Gastroesophageal sphincter (tissue), 4 donors: ENCODE measurements at regions not wholly inside any gene's neighbourhood (a gene's known extent, or its start where the extent isn't known, plus 50 kb on each side); places are given as distances from the start of the nearest gene placed in this dataset.

ENCODE experiments used
- ATAC-seq: fragments of 150-250 bp; one replicate; pipeline ENCODE4 v1.9.1; 2016; ENCODE audit warnings: mild to moderate bottlenecking, moderate library complexity
- H3K27ac ChIP-seq, 4 donors: fragments of 200-600 bp; sonication (generic) in 3 of 4; 1 replicate in 3 of 4; 2 replicates in 1 of 4; pipeline ENCODE4 v1.5.1; 2016 to 2019
- H3K27me3 ChIP-seq: fragments of 200-600 bp; sonication (generic); one replicate; pipeline ENCODE4 v1.5.1; 2019
- H3K36me3 ChIP-seq, 2 donors: fragments of 200-600 bp; sonication (generic); one replicate each; pipeline ENCODE4 v1.5.1; 2019; ENCODE audit warnings: control low read depth in 1 of 2
- H3K4me1 ChIP-seq, 3 donors: fragments of 200-600 bp; sonication (generic); 1 replicate in 2 of 3; 2 replicates in 1 of 3; pipeline ENCODE4 v1.5.1; 2016 to 2019; ENCODE audit warnings: control low read depth in 2 of 3
- H3K4me3 ChIP-seq, 2 donors: fragments of 200-600 bp; sonication (generic); one replicate each; pipeline ENCODE4 v1.5.1; 2019; ENCODE audit warnings: mild to moderate bottlenecking in 1 of 2, moderate library complexity in 1 of 2
- H3K9me3 ChIP-seq, 3 donors: fragments of 200-600 bp; sonication (generic); one replicate each; pipeline ENCODE4 v1.5.1; 2017 to 2019; ENCODE audit warnings: control low read depth in 2 of 3
- CTCF ChIP-seq, 4 experiments: fragments of 200-600 bp in 2 of 4; fragments of 450-650 bp in 2 of 4; sonication (generic) in 1 of 4; IDR thresholded peaks; one replicate each; pipeline ENCODE4 v1.5.1; 2017 to 2019; ENCODE audit warnings: antibody characterized with exemption in 4 of 4, mild to moderate bottlenecking in 2 of 4, moderate library complexity in 2 of 4
- EP300 ChIP-seq: sonication (generic); formaldehyde crosslinking; IDR thresholded peaks from one replicate; pipeline ENCODE4 v1.6.1; 2017; ENCODE audit warnings: antibody characterized with exemption, mild to moderate bottlenecking
- POLR2A ChIP-seq, 2 donors: fragments of 450-650 bp; IDR thresholded peaks; one replicate each; pipeline ENCODE4 v1.6.1; 2017; ENCODE audit warnings: antibody characterized with exemption in 2 of 2, mild to moderate bottlenecking in 2 of 2, moderate library complexity in 1 of 2
- POLR2AphosphoS5 ChIP-seq: sonication (generic); formaldehyde crosslinking; IDR thresholded peaks from one replicate; pipeline ENCODE4 v1.6.1; 2017; ENCODE audit warnings: antibody characterized with exemption
- WGBS, 2 donors: methylation state at CpG; one replicate each; pipeline ENCODE4 v1.1.5; 2018; ENCODE audit warnings: low coverage in 1 of 2; 5-methylcytosine and 5-hydroxymethylcytosine counted together

- Histone ChIP-seq H3K27ac (peak overlapping the region in 2 of 4 donors; percentile 32 to 48), H3K4me1 (peaks cover 0 to 33% (median 0%) of the 10 kb centered on the region in 3 donors), H3K9me3 (no peaks in the 10 kb centered on the region), H3K36me3 (no peaks in the 10 kb centered on the region), H3K4me3 (no peak overlapping the region), H3K27me3 (no peaks in the 10 kb centered on the region)
- WGBS, 2 donors, result 35 to 36% methylated on average over 3 to 4 of the region's 4 CpGs
- no peak for TF ChIP-seq CTCF (IDR thresholded peaks at IDR 0.05)
- no peak for TF ChIP-seq POLR2A (IDR thresholded peaks at IDR 0.05)
- ATAC-seq, result no peak
Observed at GRCh38 chr3:130839813-130840212, 54.1 kb upstream of the ATP2C1 start.

GRCh38 chr3:130841357-130841756 is 52.5 kb upstream of the ATP2C1 start:
- ATAC-seq, result no peak
- H3K27ac ChIP-seq, result no peak overlapping the region

GRCh38 chr3:130843441-130843840 is 50.4 kb upstream of the ATP2C1 start:
- WGBS, 2 donors, result 25 to 70% methylated on average over 1 of the region's 1 CpG
- H3K4me3 ChIP-seq, result no peak overlapping the region
- H3K27ac ChIP-seq, result no peak overlapping the region
- no peaks in the 10 kb centered on the region for H3K36me3 ChIP-seq
- peak; percentile 62 for TF ChIP-seq POLR2AphosphoS5
- TF ChIP-seq POLR2A (IDR thresholded peaks at IDR 0.05), result no peak
- H3K27me3 ChIP-seq, result no peaks in the 10 kb centered on the region
- no peaks in the 10 kb centered on the region for H3K9me3 ChIP-seq
- no peak for ATAC-seq
- peaks cover 0 to 31% (median 0%) of the 10 kb centered on the region in 3 donors for H3K4me1 ChIP-seq

More at GRCh38 chr3:130841357-130841756, 52.5 kb upstream of the ATP2C1 start:
- TF ChIP-seq POLR2A (IDR thresholded peaks at IDR 0.05) (no peak), EP300 (no peak), CTCF (IDR thresholded peaks at IDR 0.05) (no peak), POLR2AphosphoS5 (no peak)
- 40 to 79% methylated on average over 1 to 2 of the region's 2 CpGs for WGBS, 2 donors
- no peaks in the 10 kb centered on the region for H3K36me3 ChIP-seq
- H3K9me3 ChIP-seq, result no peaks in the 10 kb centered on the region
- H3K27me3 ChIP-seq, result no peaks in the 10 kb centered on the region
- no peak overlapping the region for H3K4me3 ChIP-seq
- H3K4me1 ChIP-seq, result peaks cover 0 to 31% (median 0%) of the 10 kb centered on the region in 3 donors
